Fibroblast of lung (primary cell): ENCODE measurements at regions not wholly inside any gene's neighbourhood (a gene's known extent, or its start where the extent isn't known, plus 50 kb on each side); places are given as distances from the start of the nearest gene placed in this dataset.

Source experiments
- DNase-seq, 2 donors: peaks; one replicate each; pipeline versions ENCODE4 v3.0.0 to v3.0.0-alpha.2; 2010; ENCODE audit warnings: low read depth in 2 of 2
- H2AFZ ChIP-seq: 2 replicates; pipeline ENCODE4 v1.5.1; 2012; ENCODE audit warnings: low read length, control low read depth, inconsistent platforms
- H3K27ac ChIP-seq: 2 replicates; pipeline ENCODE4 v1.5.1; 2011; ENCODE audit warnings: low read length, control low read depth; ENCODE audit not compliant: insufficient read depth
- H3K27me3 ChIP-seq: 2 replicates; pipeline ENCODE4 v1.5.1; 2011; ENCODE audit warnings: mild to moderate bottlenecking, low read length; ENCODE audit not compliant: control insufficient read depth, insufficient read depth
- H3K36me3 ChIP-seq: 2 replicates; pipeline ENCODE4 v1.5.1; 2011; ENCODE audit warnings: low read length; ENCODE audit not compliant: control insufficient read depth, insufficient read depth
- H3K4me1 ChIP-seq: 2 replicates; pipeline ENCODE4 v1.5.1; 2011; ENCODE audit warnings: low read length; ENCODE audit not compliant: control insufficient read depth, insufficient read depth; ENCODE audit errors: extremely low read depth
- H3K4me2 ChIP-seq: 2 replicates; pipeline ENCODE4 v1.5.1; 2011; ENCODE audit warnings: low read length, control low read depth; ENCODE audit not compliant: insufficient read depth; ENCODE audit errors: extremely low read depth
- H3K4me3 ChIP-seq, 4 experiments: fragments of 200-600 bp in 1 of 4; sonication (generic) in 1 of 4; replicated peaks in 1 of 4; 2 replicates each; pipeline ENCODE4 v1.5.1; 2011 to 2016; ENCODE audit warnings: low read length in 4 of 4, low read depth in 3 of 4, mild to moderate bottlenecking in 3 of 4, control low read depth in 2 of 4, inconsistent platforms in 1 of 4, mixed read lengths in 1 of 4; ENCODE audit not compliant: insufficient read depth in 1 of 4; ENCODE audit errors: control extremely low read depth in 1 of 4
- H3K79me2 ChIP-seq: 2 replicates; pipeline ENCODE4 v1.5.1; 2012; ENCODE audit warnings: mild to moderate bottlenecking, low read length, inconsistent platforms; ENCODE audit not compliant: control insufficient read depth, insufficient read depth
- H3K9ac ChIP-seq: 2 replicates; pipeline ENCODE4 v1.5.1; 2011; ENCODE audit warnings: mild to moderate bottlenecking, low read length, control low read depth; ENCODE audit not compliant: insufficient read depth
- H3K9me3 ChIP-seq: 2 replicates; pipeline ENCODE4 v1.5.1; 2012; ENCODE audit warnings: low read depth, low read length; ENCODE audit not compliant: control insufficient read depth, insufficient read depth
- H4K20me1 ChIP-seq: 2 replicates; pipeline ENCODE4 v1.5.1; 2011; ENCODE audit warnings: low read length; ENCODE audit not compliant: control insufficient read depth, insufficient read depth; ENCODE audit errors: extremely low read depth
- CTCF ChIP-seq, 2 donors: IDR thresholded peaks in 1 of 2; conservative IDR thresholded peaks in 1 of 2; 1 replicate in 1 of 2; 2 replicates in 1 of 2; pipeline ENCODE4 v1.5.1; 2011 to 2012; ENCODE audit warnings: low read length in 2 of 2, control low read depth in 1 of 2, inconsistent platforms in 1 of 2, low read depth in 1 of 2, mild to moderate bottlenecking in 1 of 2
- EZH2 ChIP-seq: IDR thresholded peaks from 2 replicates; pipeline ENCODE4 v1.5.1; 2012; ENCODE audit warnings: low read length, control low read depth, mild to moderate bottlenecking; ENCODE audit errors: missing control alignments

GRCh38 chr20:43389839-43390626 is 67.7 kb upstream of the SRSF6 start:
- Histone ChIP-seq H3K4me2 (no peak overlapping the region), H2AFZ (no peak overlapping the region), H3K9ac (no peak overlapping the region), H3K4me3 (no peak overlapping the region), H3K79me2 (no peaks in the 10 kb centered on the region), H4K20me1 (no peaks in the 10 kb centered on the region), H3K4me1 (no peaks in the 10 kb centered on the region), H3K36me3 (no peaks in the 10 kb centered on the region), H3K27ac (no peak overlapping the region), H3K27me3 (no peaks in the 10 kb centered on the region), H3K9me3 (no peaks in the 10 kb centered on the region)
- no peak for DNase-seq
- TF ChIP-seq EZH2 = no peak
- TF ChIP-seq CTCF (conservative IDR thresholded peaks at IDR 0.05 in 1 of 2, IDR thresholded peaks at IDR 0.05 in 1 of 2; ENCODE audit: low read depth in 1 of 2, low read length in 2 of 2) = peak; percentile 15 to 29

- Histone ChIP-seq H3K4me2 (no peak overlapping the region), H3K27me3 (no peaks in the 10 kb centered on the region), H4K20me1 (no peaks in the 10 kb centered on the region), H3K4me3 (no peak overlapping the region), H3K9me3 (no peaks in the 10 kb centered on the region), H3K9ac (no peak overlapping the region), H3K36me3 (no peaks in the 10 kb centered on the region), H3K4me1 (no peaks in the 10 kb centered on the region), H2AFZ (peak overlapping the region; percentile 30), H3K27ac (no peak overlapping the region), H3K79me2 (no peaks in the 10 kb centered on the region)
- TF ChIP-seq CTCF (conservative IDR thresholded peaks at IDR 0.05 in 1 of 2, IDR thresholded peaks at IDR 0.05 in 1 of 2; ENCODE audit: low read depth in 1 of 2, low read length in 2 of 2) (no peak), EZH2 (no peak)
- no peak for DNase-seq
These were observed 68.5 kb upstream of the SRSF6 start for GRCh38 chr20:43389211-43389610.

GRCh38 chr20:43388268-43389002 is 69.3 kb upstream of the SRSF6 start:
- Histone ChIP-seq H3K4me3 (no peak overlapping the region), H3K36me3 (no peaks in the 10 kb centered on the region), H3K4me2 (peak overlapping the region; percentile 25), H4K20me1 (no peaks in the 10 kb centered on the region), H2AFZ (peak overlapping the region; percentile 30), H3K9me3 (no peaks in the 10 kb centered on the region), H3K27me3 (no peaks in the 10 kb centered on the region), H3K79me2 (no peaks in the 10 kb centered on the region), H3K9ac (no peak overlapping the region), H3K27ac (no peak overlapping the region), H3K4me1 (no peaks in the 10 kb centered on the region)
- TF ChIP-seq CTCF (conservative IDR thresholded peaks at IDR 0.05 in 1 of 2, IDR thresholded peaks at IDR 0.05 in 1 of 2; ENCODE audit: low read depth in 1 of 2, low read length in 2 of 2) (no peak), EZH2 (no peak)
- DNase-seq = peak in 1 of 2 donors; percentile 27
